ENCODE measurements at regions not wholly inside any gene's neighbourhood (a gene's known extent, or its start where the extent isn't known, plus 50 kb on each side); places are given as distances from the start of the nearest gene placed in this dataset.

DNA sequence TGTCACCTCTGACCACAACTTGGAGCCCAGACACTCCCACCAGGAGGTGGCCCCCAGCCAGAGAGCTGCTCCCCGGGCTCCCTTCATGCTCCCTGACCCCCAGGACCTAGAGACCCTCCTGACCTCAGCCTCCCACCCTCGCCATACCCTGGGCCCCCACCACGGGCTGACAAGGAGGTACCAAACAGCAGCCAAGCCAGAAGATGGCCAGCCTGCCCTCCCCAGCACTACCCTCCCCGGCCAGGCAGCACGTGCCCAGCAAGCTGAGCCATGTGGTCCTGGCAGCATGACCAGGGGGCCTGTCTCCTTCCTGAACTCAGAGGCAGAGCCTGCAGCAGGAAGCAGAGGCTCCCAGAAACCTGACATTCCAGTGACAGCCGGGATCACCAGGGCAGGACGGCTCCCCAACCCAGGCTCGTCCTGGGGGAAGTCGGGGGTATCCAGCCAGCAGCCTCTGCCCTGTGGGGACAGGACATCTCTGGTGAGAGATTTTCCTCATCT, 69.4 kb upstream of the GPC1 start:
- TF ChIP-seq, protein P1, sequence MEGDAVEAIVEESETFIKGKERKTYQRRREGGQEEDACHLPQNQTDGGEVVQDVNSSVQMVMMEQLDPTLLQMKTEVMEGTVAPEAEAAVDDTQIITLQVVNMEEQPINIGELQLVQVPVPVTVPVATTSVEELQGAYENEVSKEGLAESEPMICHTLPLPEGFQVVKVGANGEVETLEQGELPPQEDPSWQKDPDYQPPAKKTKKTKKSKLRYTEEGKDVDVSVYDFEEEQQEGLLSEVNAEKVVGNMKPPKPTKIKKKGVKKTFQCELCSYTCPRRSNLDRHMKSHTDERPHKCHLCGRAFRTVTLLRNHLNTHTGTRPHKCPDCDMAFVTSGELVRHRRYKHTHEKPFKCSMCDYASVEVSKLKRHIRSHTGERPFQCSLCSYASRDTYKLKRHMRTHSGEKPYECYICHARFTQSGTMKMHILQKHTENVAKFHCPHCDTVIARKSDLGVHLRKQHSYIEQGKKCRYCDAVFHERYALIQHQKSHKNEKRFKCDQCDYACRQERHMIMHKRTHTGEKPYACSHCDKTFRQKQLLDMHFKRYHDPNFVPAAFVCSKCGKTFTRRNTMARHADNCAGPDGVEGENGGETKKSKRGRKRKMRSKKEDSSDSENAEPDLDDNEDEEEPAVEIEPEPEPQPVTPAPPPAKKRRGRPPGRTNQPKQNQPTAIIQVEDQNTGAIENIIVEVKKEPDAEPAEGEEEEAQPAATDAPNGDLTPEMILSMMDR (IDR thresholded peaks at IDR 0.05 in 4 of 5, conservative IDR thresholded peaks at IDR 0.05 in 1 of 5) = no peak
- no peak for TF ChIP-seq POLR2A (IDR thresholded peaks at IDR 0.05)

Measured in gastrocnemius medialis (tissue), 4 donors.